AML-193 (cell line): ENCODE measurements at regions not wholly inside any gene's neighbourhood (a gene's known extent, or its start where the extent isn't known, plus 50 kb on each side); places are given as distances from the start of the nearest gene placed in this dataset.
"Not testable (repeated sequence)": the region's sequence is repeated elsewhere in the genome, so short reads cannot be mapped to it uniquely, and the experiment has no call there.

ENCODE experiments used
- DNase-seq, 2 experiments: peaks; one replicate each; lab custom pipeline; 2025; lab: John Stamatoyannopoulos, UW

GRCh38 chr13:18824678-18825077 lies 356.9 kb downstream of the TUBA3C start:
- not testable (repeated sequence) for DNase-seq

- DNase-seq = not testable (repeated sequence)
Observed at GRCh38 chr13:18822655-18823639, 358.7 kb downstream of the TUBA3C start.

DNA sequence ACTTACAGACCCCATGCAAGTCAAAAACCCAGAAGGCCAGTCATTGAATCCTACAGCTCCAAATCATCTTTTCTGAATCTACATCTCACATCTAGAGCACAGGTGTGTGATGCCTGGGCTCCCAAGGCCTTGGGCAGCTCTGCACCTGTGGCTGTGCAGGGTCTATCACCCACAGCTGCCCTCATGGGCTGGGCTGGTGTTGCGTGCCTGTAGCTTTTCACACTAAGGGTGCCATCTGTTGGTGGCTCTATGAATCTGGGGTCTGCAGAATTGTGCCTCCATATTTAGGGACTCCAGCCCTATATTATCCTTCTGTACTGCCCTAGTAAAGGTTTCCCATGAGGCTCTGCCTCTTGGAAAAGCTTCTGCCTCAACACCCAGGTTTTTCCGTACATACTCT lies 407.6 kb downstream of the TUBA3C start:
- not testable (repeated sequence) for DNase-seq

DNA sequence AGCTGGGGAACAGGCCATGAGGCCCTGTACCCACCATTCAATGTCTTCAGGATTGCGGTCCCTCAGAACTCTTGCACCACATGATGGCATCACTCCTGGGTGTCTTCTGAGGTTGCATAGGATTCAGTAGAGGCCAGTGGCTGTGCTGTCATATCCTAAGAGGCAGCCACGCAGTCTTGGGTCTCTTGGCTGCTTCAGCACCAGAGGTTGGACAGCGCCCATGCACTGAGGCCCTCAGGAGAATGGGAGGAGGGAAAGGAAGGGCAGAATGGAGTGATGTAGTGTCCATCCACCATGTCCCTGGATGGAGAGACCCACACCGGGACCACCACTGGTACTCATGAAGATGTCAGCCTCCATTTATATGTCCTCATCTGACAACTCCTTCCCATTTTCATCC lies 439.9 kb downstream of the TUBA3C start:
- not testable (repeated sequence) for DNase-seq

- no peak for DNase-seq
Observed at GRCh38 chr13:18739310-18739709, 442.3 kb downstream of the TUBA3C start.

- not testable (repeated sequence) for DNase-seq
Observed at GRCh38 chr13:18738086-18738485, 443.5 kb downstream of the TUBA3C start.

- DNase-seq = not testable (repeated sequence)
Observed at GRCh38 chr13:18727138-18727537, 454.5 kb downstream of the TUBA3C start.

GRCh38 chr13:18726524-18726923 lies 455.1 kb downstream of the TUBA3C start:
- not testable (repeated sequence) for DNase-seq

- DNase-seq = not testable (repeated sequence)
Observed at GRCh38 chr13:18725242-18725822, 456.3 kb downstream of the TUBA3C start.

DNA sequence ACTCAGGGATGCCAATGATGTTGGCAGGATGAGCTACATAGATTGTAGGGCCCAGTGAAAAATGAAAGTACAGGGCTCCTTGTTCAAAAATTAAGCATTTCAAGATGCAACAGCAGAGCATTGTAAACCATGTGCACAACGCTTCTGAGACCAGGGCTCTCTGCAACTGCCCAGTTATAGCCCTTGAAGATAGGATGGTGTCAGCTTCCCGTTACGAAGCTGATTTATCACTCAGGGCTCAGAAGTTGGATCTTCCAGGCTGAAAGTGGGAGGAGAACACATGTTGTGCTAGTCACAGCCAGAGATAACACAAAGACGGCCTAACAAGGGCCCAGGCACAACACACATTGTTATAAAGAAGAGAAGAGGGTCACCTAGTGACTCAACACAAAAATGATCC lies 466.7 kb downstream of the TUBA3C start:
- no peak for DNase-seq

DNA sequence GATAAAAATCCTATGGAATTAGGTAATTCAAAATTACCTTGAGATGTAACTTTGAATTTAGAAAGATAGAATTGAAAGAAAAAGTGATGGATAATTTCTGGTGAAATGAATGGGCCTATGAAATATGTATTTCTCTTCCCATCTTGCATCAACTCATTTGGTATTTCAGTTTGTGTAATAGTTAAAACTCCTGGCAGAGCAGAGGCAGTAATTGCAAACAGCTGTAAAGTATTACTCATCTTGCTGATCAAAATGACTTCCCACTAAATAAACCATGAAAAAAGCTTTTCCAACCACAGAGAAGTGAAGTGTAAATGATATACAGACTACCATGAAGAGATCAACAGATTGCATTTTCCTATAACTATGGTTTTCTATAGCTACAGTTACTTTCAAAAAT lies 471.0 kb downstream of the TUBA3C start:
- DNase-seq = not testable (repeated sequence)

DNA sequence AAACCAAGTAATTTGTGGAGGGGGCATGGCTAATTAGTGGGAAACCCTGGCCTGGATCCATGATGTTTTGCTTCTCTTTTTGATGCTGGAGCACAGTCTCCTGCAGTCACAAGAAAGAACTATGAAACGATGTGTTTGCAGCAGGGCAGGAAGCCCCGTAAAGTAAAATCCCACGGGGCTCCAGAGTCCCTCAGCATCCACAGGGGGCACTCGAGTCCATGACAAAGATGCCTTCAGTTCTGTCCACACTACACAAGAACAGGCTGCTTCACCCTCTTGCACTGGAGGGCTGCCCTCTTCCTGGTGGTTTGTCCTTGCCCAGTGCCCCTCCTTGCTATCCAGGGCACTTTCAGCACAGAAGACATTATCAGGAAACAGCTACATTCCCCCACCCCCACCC lies 475.1 kb downstream of the TUBA3C start:
- not testable (repeated sequence) for DNase-seq

DNA sequence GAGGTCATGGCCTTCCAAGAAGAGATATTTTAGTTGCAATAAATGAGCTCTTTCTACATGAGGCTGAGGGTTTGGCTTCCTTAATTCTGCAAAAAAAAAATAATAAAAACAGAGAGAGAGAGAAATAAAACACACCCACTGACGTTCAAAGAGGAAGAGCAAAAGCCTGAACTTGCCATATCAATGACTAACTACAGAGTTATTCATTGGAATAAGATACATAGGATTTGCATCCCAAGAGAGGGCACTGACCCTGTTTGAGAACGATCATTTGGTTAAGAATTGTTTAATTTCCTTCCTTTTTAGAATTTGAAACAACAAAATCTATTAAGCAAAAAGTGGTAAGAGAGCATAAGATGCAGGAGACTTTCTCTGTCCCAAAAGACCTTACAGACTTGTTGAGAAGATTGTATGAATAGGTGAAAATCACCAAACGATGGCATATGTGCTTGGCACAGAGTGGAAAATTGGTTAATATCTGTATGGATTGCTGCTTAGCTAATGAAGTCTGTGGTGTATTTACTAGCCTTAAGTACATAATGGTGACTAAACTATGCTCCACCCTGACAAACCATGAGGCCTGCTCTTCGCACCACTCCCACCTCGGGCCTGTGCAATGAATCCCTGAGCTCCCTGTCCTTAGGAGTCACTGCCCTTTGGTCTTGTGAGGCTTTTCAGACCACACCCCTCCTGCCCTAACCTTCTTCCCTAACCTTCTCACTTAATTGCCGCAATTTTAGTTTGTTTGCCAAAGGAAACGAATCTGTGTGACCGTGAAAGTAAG lies 479.0 kb downstream of the TUBA3C start:
- DNase-seq = not testable (repeated sequence)

GRCh38 chr13:18698332-18698731 lies 483.3 kb downstream of the TUBA3C start:
- DNase-seq = not testable (repeated sequence)

- not testable (repeated sequence) for DNase-seq
Observed at GRCh38 chr13:18697851-18698250, 483.8 kb downstream of the TUBA3C start.

GRCh38 chr13:18697221-18697620 lies 484.4 kb downstream of the TUBA3C start:
- not testable (repeated sequence) for DNase-seq

DNA sequence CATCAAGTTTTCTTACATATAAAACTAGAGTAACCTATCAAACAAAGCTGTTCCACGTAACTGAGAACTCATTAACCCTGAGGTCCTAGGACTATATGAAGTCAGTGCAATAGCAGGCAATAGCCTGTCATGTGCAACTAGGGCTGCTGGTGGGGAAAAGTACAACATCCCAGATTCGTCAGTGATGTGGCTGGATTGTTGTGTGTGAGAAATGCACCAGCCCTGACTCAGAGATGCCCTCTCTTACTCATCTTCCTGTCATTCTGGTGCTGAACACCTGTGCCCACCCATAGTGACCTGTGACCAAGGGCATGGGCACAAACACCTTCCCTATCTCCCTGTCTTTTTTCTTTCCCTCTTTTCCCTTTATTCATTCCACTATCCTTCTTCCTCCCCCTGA lies 504.2 kb downstream of the TUBA3C start:
- DNase-seq = not testable (repeated sequence)

GRCh38 chr13:18675268-18675667 lies 506.4 kb downstream of the TUBA3C start:
- not testable (repeated sequence) for DNase-seq

DNA sequence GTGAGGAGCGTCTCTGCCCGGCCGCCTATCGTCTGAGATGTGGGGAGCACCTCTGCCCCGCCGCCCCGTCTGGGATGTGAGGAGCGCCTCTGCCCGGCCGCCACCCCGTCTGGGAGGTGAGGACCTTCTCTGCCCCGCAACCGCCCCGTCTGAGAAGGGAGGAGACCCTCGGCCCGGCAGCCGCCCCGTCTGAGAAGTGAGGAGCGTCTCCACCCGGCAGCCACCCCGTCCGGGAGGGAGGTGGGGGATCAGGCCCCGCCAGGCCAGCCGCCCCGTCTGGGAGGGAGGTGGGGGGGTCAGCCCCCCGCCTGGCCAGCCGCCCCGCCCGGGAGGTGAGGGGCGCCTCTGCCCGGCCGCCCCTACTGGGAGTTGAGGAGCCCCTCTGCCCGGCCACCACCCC lies 507.8 kb downstream of the TUBA3C start:
- DNase-seq = not testable (repeated sequence)

DNA sequence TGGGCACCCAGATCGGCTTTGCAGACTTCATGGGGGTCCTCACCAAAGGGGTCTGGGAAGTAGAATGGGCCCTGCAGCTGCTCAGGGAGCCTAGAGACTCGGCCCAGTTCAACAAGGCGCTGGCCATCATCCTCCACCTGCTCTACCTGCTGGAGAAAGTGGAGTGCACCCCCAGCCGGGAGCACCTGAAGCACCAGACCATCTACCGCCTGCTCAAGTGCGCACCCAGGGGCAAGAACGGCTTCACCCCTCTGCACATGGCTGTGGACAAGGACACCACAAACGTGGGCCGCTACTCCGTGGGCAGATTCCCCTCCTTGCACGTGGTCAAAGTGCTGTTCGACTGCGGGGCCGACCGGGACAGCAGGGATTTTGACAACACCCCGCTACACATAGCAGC lies 515.0 kb downstream of the TUBA3C start:
- not testable (repeated sequence) for DNase-seq

- not testable (repeated sequence) for DNase-seq
Observed at GRCh38 chr13:18665716-18666115, 515.9 kb downstream of the TUBA3C start.

DNA sequence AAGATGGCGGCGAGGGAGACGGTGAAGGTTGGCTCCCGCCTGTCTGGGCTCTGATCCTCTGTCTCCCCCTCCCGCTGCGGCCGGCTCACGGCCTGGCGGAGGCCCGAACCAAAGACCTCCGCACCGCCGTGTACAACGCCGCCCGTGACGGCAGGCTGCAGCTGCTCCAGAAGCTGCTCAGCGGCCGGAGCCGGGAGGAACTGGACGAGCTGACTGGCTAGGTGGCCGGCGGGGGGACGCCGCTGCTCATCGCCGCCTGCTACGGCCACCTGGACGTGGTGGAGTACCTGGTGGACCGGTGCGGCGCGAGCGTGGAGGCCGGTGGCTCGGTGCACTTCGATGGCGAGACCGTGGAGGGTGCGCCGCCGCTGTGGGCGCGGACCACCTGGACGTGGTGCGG lies 516.5 kb downstream of the TUBA3C start:
- DNase-seq = not testable (repeated sequence)
